Suprapubic skin (tissue), 4 donors: ENCODE measurements at regions not wholly inside any gene's neighbourhood (a gene's known extent, or its start where the extent isn't known, plus 50 kb on each side); places are given as distances from the start of the nearest gene placed in this dataset.

Experiments used
- DNase-seq, 2 donors: peaks; one replicate each; pipeline ENCODE4 v3.0.0-alpha.2; 2019; ENCODE audit warnings: low spot score in 2 of 2
- H3K27ac ChIP-seq: fragments of 200-600 bp; sonication (generic); one replicate; pipeline ENCODE4 v1.5.1; 2019
- H3K27me3 ChIP-seq: fragments of 200-600 bp; sonication (generic); one replicate; pipeline ENCODE4 v1.5.1; 2019
- H3K36me3 ChIP-seq: fragments of 200-600 bp; sonication (generic); one replicate; pipeline ENCODE4 v1.5.1; 2019
- H3K4me1 ChIP-seq: fragments of 200-600 bp; sonication (generic); one replicate; pipeline ENCODE4 v1.5.1; 2019
- H3K4me3 ChIP-seq: fragments of 200-600 bp; sonication (generic); one replicate; pipeline ENCODE4 v1.5.1; 2019; ENCODE audit warnings: mild to moderate bottlenecking
- H3K9me3 ChIP-seq: fragments of 200-600 bp; sonication (generic); one replicate; pipeline ENCODE4 v1.5.1; 2019
- EP300 ChIP-seq: sonication (generic); formaldehyde crosslinking; IDR thresholded peaks from one replicate; pipeline ENCODE4 v1.6.1; 2017; ENCODE audit warnings: antibody characterized with exemption
- POLR2A ChIP-seq, 2 donors: fragments of 450-650 bp; IDR thresholded peaks; one replicate each; pipeline ENCODE4 v1.6.1; 2017; ENCODE audit warnings: antibody characterized with exemption in 2 of 2, mild to moderate bottlenecking in 2 of 2, moderate library complexity in 2 of 2
- POLR2AphosphoS5 ChIP-seq, 3 donors: sonication (generic); formaldehyde crosslinking; IDR thresholded peaks; one replicate each; pipeline ENCODE4 v1.6.1; 2017; ENCODE audit warnings: antibody characterized with exemption in 3 of 3
- WGBS: methylation state at CpG from one replicate; pipeline ENCODE4 v1.1.5; 2018; 5-methylcytosine and 5-hydroxymethylcytosine counted together
- TF ChIP-seq, protein P1 (sequence below), 2 donors: fragments of 200-600 bp in 1 of 2; fragments of 450-650 bp in 1 of 2; sonication (generic) in 1 of 2; IDR thresholded peaks; one replicate each; pipeline ENCODE4 v1.5.1; 2016 to 2019; ENCODE audit warnings: antibody characterized with exemption in 2 of 2, mild to moderate bottlenecking in 1 of 2, moderate library complexity in 1 of 2

DNA sequence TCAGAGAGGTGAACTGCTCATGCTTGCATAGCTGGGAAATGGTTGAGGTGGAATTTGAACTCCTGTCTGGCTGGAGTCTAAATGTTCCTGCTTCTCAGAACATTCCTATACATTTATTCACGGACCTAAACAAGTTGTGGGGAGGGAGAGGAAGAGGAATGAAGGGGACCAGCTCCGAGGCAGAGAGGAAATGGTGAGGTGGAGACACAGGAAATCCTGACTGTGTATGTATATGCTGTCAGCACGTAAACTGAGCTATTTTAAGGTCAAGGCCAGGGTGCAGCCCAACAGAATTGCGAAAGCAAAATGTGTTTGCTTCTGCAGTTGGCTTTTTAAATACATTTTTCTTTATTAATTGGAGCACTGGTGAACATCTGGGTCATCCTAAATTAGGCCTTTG, 74.1 kb upstream of the POMGNT2 start:
- Histone ChIP-seq H3K36me3 (no peaks in the 10 kb centered on the region), H3K4me1 (peaks cover 24% of the 10 kb centered on the region), H3K27me3 (no peaks in the 10 kb centered on the region), H3K4me3 (no peak overlapping the region), H3K9me3 (no peaks in the 10 kb centered on the region), H3K27ac (no peak overlapping the region)
- WGBS = 36% methylated on average over 4 of the region's 4 CpGs
- TF ChIP-seq, protein P1, sequence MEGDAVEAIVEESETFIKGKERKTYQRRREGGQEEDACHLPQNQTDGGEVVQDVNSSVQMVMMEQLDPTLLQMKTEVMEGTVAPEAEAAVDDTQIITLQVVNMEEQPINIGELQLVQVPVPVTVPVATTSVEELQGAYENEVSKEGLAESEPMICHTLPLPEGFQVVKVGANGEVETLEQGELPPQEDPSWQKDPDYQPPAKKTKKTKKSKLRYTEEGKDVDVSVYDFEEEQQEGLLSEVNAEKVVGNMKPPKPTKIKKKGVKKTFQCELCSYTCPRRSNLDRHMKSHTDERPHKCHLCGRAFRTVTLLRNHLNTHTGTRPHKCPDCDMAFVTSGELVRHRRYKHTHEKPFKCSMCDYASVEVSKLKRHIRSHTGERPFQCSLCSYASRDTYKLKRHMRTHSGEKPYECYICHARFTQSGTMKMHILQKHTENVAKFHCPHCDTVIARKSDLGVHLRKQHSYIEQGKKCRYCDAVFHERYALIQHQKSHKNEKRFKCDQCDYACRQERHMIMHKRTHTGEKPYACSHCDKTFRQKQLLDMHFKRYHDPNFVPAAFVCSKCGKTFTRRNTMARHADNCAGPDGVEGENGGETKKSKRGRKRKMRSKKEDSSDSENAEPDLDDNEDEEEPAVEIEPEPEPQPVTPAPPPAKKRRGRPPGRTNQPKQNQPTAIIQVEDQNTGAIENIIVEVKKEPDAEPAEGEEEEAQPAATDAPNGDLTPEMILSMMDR (IDR thresholded peaks at IDR 0.05) = no peak
- TF ChIP-seq POLR2AphosphoS5 (IDR thresholded peaks at IDR 0.05) = no peak
- no peak for TF ChIP-seq POLR2A (IDR thresholded peaks at IDR 0.05)
- no peak for TF ChIP-seq EP300
- no peak for DNase-seq

DNA sequence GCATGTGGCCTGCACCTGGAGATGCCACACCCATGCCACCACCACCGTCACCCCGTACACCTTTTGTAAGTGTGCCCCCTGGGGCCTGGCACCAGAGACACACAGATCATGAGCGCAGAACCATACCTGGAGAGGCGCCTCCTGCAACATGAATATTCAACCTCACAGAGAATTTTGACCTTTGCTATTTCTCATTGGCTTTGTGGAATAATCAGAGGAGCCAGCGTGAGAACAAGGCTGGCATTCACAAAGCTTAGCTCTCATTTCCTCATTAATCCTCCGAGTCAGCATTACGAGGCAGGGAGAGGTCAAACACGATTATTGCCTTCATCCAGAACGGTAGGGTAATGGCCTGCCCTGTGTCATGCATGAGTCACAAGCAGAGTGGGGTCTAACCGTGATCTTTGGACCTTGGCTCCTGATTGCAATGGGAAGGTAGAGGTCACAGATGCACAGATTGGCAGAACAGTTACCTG, 73.0 kb upstream of the POMGNT2 start:
- H3K9me3 ChIP-seq = peaks cover 4% of the 10 kb centered on the region
- DNase-seq = no peak

DNA sequence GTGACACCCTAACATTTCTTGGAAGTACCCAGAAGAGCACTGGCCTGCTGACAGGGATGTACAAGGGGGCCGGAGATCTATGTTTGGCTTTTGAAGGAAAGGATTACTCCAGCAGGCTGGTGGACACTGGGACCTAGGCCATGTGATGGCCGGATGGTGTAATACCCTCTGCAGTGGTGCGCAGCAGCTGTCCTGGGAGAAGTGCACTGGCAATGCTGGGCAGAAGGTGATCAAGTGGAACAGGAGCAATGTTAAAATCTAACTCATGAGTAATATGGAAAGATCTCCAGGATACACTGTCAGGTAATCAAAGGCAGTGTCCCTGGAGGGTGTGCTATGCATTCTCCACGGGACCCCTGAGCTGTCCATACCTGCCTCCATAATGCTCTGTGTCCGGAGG, 71.2 kb upstream of the POMGNT2 start:
- H3K4me3 ChIP-seq = no peak overlapping the region
- no peaks in the 10 kb centered on the region for H3K36me3 ChIP-seq
- TF ChIP-seq, protein P1 (IDR thresholded peaks at IDR 0.05) = no peak
- TF ChIP-seq EP300 = no peak
- H3K4me1 ChIP-seq = peaks cover 24% of the 10 kb centered on the region
- H3K27me3 ChIP-seq = no peaks in the 10 kb centered on the region
- DNase-seq = no peak
- peaks cover 6% of the 10 kb centered on the region for H3K9me3 ChIP-seq
- WGBS = 85% methylated on average over 2 of the region's 5 CpGs
- no peak overlapping the region for H3K27ac ChIP-seq

More for the DNA sequence above, 73.0 kb upstream of the POMGNT2 start:
- peaks cover 24% of the 10 kb centered on the region for H3K4me1 ChIP-seq
- H3K27ac ChIP-seq = no peak overlapping the region
- no peak overlapping the region for H3K4me3 ChIP-seq
- H3K27me3 ChIP-seq = no peaks in the 10 kb centered on the region
- TF ChIP-seq POLR2AphosphoS5 (IDR thresholded peaks at IDR 0.05) (no peak), EP300 (no peak), POLR2A (IDR thresholded peaks at IDR 0.05) (no peak)
- TF ChIP-seq, protein P1 (IDR thresholded peaks at IDR 0.05) = no peak
- 67% methylated on average over 10 of the region's 10 CpGs for WGBS
- no peaks in the 10 kb centered on the region for H3K36me3 ChIP-seq

DNA sequence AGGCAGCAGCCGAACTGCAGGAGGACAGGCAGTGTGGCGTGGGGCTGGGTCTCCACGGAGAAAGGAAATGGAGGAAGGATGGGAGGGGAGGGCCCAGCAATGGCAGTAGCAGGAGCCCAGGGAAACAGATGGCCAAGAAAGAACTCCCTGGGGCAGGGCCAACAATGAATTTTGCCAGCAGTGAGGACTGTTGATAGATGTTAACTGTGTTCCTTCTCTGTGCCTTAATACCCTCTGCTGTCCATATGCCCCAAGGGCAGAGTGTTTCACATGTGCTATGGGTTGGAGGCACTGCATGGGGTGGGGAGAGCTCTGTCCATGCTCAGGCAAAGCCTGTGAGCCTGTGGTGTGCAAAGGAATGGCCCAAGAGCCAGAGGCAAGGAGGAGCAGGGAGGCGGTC, 70.8 kb upstream of the POMGNT2 start:
- no peak for DNase-seq
- H3K4me3 ChIP-seq = no peak overlapping the region

DNA sequence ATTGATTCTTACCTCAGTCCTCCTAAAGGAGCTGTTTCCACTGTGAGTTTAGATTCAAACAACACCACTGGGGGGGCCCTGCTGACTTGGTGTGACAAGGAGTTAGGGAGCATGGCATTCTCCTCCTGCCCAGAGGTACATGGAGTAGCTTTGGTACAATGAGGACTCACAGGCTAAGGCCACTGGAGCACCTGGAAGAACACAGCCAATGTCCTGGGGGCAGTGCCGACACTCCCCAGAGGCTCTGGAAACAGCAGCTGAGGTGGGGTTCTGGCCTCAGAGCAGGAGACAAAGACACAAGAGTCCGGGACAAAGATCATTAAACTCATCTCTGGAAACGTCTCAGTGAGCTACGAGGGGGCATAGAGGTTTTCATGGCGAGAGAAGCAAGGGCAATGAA, 69.7 kb upstream of the POMGNT2 start:
- Histone ChIP-seq H3K4me1 (peaks cover 14% of the 10 kb centered on the region), H3K27ac (no peak overlapping the region), H3K4me3 (no peak overlapping the region), H3K27me3 (no peaks in the 10 kb centered on the region), H3K36me3 (no peaks in the 10 kb centered on the region), H3K9me3 (peaks cover 6% of the 10 kb centered on the region)
- no peak for TF ChIP-seq POLR2AphosphoS5 (IDR thresholded peaks at IDR 0.05)
- no peak for TF ChIP-seq POLR2A (IDR thresholded peaks at IDR 0.05)
- TF ChIP-seq, protein P1 (IDR thresholded peaks at IDR 0.05) = no peak
- TF ChIP-seq EP300 = no peak
- no peak for DNase-seq
- WGBS = 95% methylated on average over 5 of the region's 5 CpGs

More for the DNA sequence above, 70.8 kb upstream of the POMGNT2 start:
- 56% methylated on average over 3 of the region's 4 CpGs for WGBS
- no peak overlapping the region for H3K27ac ChIP-seq
- peaks cover 6% of the 10 kb centered on the region for H3K9me3 ChIP-seq
- H3K4me1 ChIP-seq = peaks cover 24% of the 10 kb centered on the region
- no peak for TF ChIP-seq POLR2AphosphoS5 (IDR thresholded peaks at IDR 0.05)
- TF ChIP-seq, protein P1 (IDR thresholded peaks at IDR 0.05) = no peak
- TF ChIP-seq EP300 = no peak
- no peak for TF ChIP-seq POLR2A (IDR thresholded peaks at IDR 0.05)
- no peaks in the 10 kb centered on the region for H3K36me3 ChIP-seq
- no peaks in the 10 kb centered on the region for H3K27me3 ChIP-seq
